WTC11 (cell line): ENCODE measurements at regions not wholly inside any gene's neighbourhood (a gene's known extent, or its start where the extent isn't known, plus 50 kb on each side); places are given as distances from the start of the nearest gene placed in this dataset.

ENCODE experiments used
- ATAC-seq: fragments of 200-7000 bp; cut with Tn5 transposase; 2 replicates; pipeline ENCODE4 v1.10.0; 2021; ENCODE audit warnings: mild to moderate bottlenecking, moderate library complexity
- CTCF ChIA-PET: fragments of 300-600 bp; sonication (Branson Sonifier 250); formaldehyde crosslinking; loops from one replicate; lab custom pipeline; 2021; ENCODE audit warnings: antibody characterized with exemption; lab: Charles Lee
- POLR2A ChIA-PET: fragments of 350-600 bp; sonication (Branson Sonifier 250); formaldehyde crosslinking; loops from one replicate; lab custom pipeline; 2021; ENCODE audit warnings: antibody characterized with exemption; lab: Charles Lee
- DNase-seq: peaks from one replicate; pipeline ENCODE4 v3.0.0; 2021; ENCODE audit warnings: low spot score
- H3K27ac Mint-ChIP-seq: 2 replicates; pipeline ENCODE4 v1.8.0; 2021; ENCODE audit warnings: mixed read lengths
- H3K27me3 Mint-ChIP-seq: 2 replicates; pipeline ENCODE4 v1.8.0; 2021; ENCODE audit warnings: low read depth, mild to moderate bottlenecking, moderate library complexity, mixed read lengths
- H3K36me3 Mint-ChIP-seq: 2 replicates; pipeline ENCODE4 v1.8.0; 2021; ENCODE audit warnings: mixed read lengths
- H3K4me1 Mint-ChIP-seq: 2 replicates; pipeline ENCODE4 v1.8.0; 2022; ENCODE audit warnings: mixed read lengths
- H3K4me3 Mint-ChIP-seq: 2 replicates; pipeline ENCODE4 v1.8.0; 2021; ENCODE audit warnings: mild to moderate bottlenecking, moderate library complexity, mixed read lengths
- H3K9me3 Mint-ChIP-seq: 2 replicates; pipeline ENCODE4 v1.8.0; 2021; ENCODE audit warnings: mixed read lengths
- ESRRA ChIP-seq: sonication (generic); formaldehyde crosslinking; IDR thresholded peaks from 2 replicates; pipeline ENCODE4 v1.8.1; 2022; ENCODE audit warnings: mild to moderate bottlenecking, missing genetic modification reagents, borderline replicate concordance
- FOXP1 ChIP-seq: sonication (generic); formaldehyde crosslinking; IDR thresholded peaks from 2 replicates; pipeline ENCODE4 v1.8.0; 2022; ENCODE audit warnings: missing genetic modification reagents, mild to moderate bottlenecking, moderate library complexity, borderline replicate concordance
- GRHL2 ChIP-seq: fragments of 250-450 bp; sonication (Bioruptor Pico); IDR thresholded peaks from 2 replicates; pipeline ENCODE4 v1.8.0; 2022; ENCODE audit warnings: mild to moderate bottlenecking, moderate library complexity; ENCODE audit not compliant: insufficient replicate concordance, severe bottlenecking
- KAT7 ChIP-seq: sonication (generic); formaldehyde crosslinking; IDR thresholded peaks from 2 replicates; pipeline ENCODE4 v1.8.1; 2023; ENCODE audit warnings: missing genetic modification reagents, mild to moderate bottlenecking, borderline replicate concordance
- MXD4 ChIP-seq: fragments of 250-450 bp; sonication (Bioruptor Pico); IDR thresholded peaks from 2 replicates; pipeline ENCODE4 v1.8.0; 2021; ENCODE audit warnings: mild to moderate bottlenecking, moderate library complexity, borderline replicate concordance
- NFE2L1 ChIP-seq: sonication (generic); formaldehyde crosslinking; IDR thresholded peaks from 2 replicates; pipeline ENCODE4 v1.8.1; 2023; ENCODE audit warnings: missing genetic modification reagents
- RORB ChIP-seq: fragments of 250-450 bp; sonication (Bioruptor Pico); IDR thresholded peaks from 2 replicates; pipeline ENCODE4 v1.9.0; 2021; ENCODE audit warnings: mild to moderate bottlenecking
- SOX15 ChIP-seq: fragments of 250-450 bp; sonication (Bioruptor Pico); IDR thresholded peaks from 2 replicates; pipeline ENCODE4 v1.9.0; 2021; ENCODE audit warnings: mild to moderate bottlenecking
- TEAD1 ChIP-seq: sonication (generic); formaldehyde crosslinking; IDR thresholded peaks from 2 replicates; pipeline ENCODE4 v1.8.0; 2022; ENCODE audit warnings: mild to moderate bottlenecking, missing genetic modification reagents
- ZNF232 ChIP-seq: sonication (generic); formaldehyde crosslinking; IDR thresholded peaks from 2 replicates; pipeline ENCODE4 v1.8.0; 2022; ENCODE audit warnings: mild to moderate bottlenecking, missing genetic modification reagents
- TF ChIP-seq, protein P1 (sequence below): sonication (generic); formaldehyde crosslinking; IDR thresholded peaks from 2 replicates; pipeline ENCODE4 v1.8.0; 2022; ENCODE audit warnings: mild to moderate bottlenecking, missing genetic modification reagents
- TF ChIP-seq, protein P2 (sequence below): fragments of 250-450 bp; sonication (Bioruptor Pico); conservative IDR thresholded peaks from 2 replicates; pipeline ENCODE4 v1.9.0; 2021; ENCODE audit warnings: mild to moderate bottlenecking
- TF ChIP-seq, protein P3 (sequence below): sonication (generic); formaldehyde crosslinking; IDR thresholded peaks from 2 replicates; pipeline ENCODE4 v1.8.1; 2022; ENCODE audit warnings: low read depth, mild to moderate bottlenecking, moderate library complexity, missing genetic modification reagents, borderline replicate concordance
- TF ChIP-seq, protein P4 (sequence below): sonication (generic); formaldehyde crosslinking; IDR thresholded peaks from 2 replicates; pipeline ENCODE4 v1.8.1; 2023; ENCODE audit warnings: mild to moderate bottlenecking, missing genetic modification reagents, borderline replicate concordance
- TF ChIP-seq, protein P5 (sequence below): sonication (generic); formaldehyde crosslinking; IDR thresholded peaks from 2 replicates; pipeline ENCODE4 v1.8.1; 2022; ENCODE audit warnings: missing genetic modification reagents, borderline replicate concordance
- TF ChIP-seq, protein P6 (sequence below): fragments of 250-450 bp; sonication (Bioruptor Pico); IDR thresholded peaks from 2 replicates; pipeline ENCODE4 v1.9.0; 2021; ENCODE audit warnings: mild to moderate bottlenecking

DNA sequence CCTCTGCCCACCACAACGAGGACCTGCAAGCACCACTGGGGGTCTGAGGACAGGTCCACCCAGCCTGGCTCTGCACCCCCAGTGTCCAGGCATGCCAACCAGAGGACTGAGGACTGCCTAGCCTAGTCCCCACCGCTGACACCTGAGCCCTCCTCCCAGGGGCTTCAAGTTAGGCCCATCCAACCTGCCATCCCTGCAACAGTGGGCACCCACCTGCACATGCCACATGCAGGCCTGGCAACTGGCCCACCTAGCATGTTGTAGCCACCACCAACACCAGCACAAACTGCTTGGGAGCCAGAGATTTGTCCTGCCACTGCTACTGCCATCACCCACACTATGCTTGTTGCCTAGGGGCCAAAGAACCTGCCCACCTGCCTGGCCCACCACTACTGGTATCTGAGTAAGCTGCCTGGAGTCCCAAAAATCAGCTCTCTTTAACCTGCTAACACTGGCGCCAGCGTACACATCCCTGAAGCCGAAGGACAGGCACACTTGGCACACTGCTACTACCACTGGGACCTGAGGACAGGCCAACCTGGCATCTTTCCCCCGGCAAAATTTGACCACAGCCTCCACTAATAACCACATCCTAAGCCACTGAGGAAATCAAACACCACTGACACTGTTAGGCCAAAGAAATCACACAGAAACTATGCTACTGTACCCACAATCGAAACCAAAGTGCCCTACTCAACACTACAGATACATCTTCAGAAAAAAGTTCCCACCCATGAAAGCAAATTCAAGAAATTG is 61.5 kb downstream of the PSMG1 start:
- ATAC-seq (no peak), DNase-seq (no peak)
- TF ChIP-seq SOX15 (CRISPR knock-in tag) (no peak), GRHL2 (CRISPR knock-in tag) (no peak), MXD4 (CRISPR knock-in tag) (no peak), KAT7 (no peak), ESRRA (CRISPR knock-in tag) (no peak), TEAD1 (no peak), NFE2L1 (CRISPR knock-in tag) (no peak), FOXP1 (CRISPR knock-in tag) (no peak), RORB (CRISPR knock-in tag) (no peak), ZNF232 (no peak)
- TF ChIP-seq, protein P1, sequence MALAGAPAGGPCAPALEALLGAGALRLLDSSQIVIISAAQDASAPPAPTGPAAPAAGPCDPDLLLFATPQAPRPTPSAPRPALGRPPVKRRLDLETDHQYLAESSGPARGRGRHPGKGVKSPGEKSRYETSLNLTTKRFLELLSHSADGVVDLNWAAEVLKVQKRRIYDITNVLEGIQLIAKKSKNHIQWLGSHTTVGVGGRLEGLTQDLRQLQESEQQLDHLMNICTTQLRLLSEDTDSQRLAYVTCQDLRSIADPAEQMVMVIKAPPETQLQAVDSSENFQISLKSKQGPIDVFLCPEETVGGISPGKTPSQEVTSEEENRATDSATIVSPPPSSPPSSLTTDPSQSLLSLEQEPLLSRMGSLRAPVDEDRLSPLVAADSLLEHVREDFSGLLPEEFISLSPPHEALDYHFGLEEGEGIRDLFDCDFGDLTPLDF: no peak
- TF ChIP-seq, protein P2, sequence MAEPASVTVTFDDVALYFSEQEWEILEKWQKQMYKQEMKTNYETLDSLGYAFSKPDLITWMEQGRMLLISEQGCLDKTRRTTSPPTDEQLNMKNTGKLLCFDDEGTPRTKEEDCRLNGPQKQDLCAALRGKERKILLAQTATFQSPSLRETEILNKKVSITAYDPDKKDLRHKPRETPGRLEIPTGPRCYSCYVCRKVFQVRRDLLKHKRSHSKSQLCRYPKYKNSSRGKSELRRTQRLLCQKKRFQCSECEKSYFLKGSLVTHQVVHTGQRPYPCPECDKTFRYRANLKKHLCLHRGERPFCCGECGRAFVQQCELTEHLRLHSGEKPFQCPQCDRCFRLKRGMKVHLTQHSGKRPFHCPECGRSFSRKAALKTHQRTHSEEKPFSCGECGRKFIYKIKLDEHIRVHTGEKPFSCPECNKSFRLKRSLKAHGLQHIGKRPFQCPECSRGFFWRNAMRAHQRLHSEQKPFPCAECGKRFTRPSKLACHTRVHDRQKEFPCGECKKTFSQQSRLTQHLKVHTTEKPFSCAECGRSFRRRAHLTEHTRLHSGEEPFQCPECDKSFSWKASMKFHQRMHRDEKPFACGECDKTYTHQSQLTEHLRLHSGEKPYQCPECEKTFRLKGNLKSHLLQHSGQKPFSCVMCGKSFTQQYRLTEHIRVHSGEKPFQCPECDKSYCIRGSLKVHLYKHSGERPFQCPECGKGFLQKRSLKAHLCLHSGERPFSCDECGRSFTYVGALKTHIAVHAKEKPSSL (CRISPR knock-in tag): no peak
- TF ChIP-seq, protein P3, sequence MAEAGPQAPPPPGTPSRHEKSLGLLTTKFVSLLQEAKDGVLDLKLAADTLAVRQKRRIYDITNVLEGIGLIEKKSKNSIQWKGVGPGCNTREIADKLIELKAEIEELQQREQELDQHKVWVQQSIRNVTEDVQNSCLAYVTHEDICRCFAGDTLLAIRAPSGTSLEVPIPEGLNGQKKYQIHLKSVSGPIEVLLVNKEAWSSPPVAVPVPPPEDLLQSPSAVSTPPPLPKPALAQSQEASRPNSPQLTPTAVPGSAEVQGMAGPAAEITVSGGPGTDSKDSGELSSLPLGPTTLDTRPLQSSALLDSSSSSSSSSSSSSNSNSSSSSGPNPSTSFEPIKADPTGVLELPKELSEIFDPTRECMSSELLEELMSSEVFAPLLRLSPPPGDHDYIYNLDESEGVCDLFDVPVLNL (CRISPR knock-in tag): no peak
- TF ChIP-seq, protein P4, sequence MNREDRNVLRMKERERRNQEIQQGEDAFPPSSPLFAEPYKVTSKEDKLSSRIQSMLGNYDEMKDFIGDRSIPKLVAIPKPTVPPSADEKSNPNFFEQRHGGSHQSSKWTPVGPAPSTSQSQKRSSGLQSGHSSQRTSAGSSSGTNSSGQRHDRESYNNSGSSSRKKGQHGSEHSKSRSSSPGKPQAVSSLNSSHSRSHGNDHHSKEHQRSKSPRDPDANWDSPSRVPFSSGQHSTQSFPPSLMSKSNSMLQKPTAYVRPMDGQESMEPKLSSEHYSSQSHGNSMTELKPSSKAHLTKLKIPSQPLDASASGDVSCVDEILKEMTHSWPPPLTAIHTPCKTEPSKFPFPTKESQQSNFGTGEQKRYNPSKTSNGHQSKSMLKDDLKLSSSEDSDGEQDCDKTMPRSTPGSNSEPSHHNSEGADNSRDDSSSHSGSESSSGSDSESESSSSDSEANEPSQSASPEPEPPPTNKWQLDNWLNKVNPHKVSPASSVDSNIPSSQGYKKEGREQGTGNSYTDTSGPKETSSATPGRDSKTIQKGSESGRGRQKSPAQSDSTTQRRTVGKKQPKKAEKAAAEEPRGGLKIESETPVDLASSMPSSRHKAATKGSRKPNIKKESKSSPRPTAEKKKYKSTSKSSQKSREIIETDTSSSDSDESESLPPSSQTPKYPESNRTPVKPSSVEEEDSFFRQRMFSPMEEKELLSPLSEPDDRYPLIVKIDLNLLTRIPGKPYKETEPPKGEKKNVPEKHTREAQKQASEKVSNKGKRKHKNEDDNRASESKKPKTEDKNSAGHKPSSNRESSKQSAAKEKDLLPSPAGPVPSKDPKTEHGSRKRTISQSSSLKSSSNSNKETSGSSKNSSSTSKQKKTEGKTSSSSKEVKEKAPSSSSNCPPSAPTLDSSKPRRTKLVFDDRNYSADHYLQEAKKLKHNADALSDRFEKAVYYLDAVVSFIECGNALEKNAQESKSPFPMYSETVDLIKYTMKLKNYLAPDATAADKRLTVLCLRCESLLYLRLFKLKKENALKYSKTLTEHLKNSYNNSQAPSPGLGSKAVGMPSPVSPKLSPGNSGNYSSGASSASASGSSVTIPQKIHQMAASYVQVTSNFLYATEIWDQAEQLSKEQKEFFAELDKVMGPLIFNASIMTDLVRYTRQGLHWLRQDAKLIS (CRISPR knock-in tag): no peak
- TF ChIP-seq, protein P5, sequence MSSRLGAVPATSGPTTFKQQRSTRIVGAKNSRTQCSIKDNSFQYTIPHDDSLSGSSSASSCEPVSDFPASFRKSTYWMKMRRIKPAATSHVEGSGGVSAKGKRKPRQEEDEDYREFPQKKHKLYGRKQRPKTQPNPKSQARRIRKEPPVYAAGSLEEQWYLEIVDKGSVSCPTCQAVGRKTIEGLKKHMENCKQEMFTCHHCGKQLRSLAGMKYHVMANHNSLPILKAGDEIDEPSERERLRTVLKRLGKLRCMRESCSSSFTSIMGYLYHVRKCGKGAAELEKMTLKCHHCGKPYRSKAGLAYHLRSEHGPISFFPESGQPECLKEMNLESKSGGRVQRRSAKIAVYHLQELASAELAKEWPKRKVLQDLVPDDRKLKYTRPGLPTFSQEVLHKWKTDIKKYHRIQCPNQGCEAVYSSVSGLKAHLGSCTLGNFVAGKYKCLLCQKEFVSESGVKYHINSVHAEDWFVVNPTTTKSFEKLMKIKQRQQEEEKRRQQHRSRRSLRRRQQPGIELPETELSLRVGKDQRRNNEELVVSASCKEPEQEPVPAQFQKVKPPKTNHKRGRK (CRISPR knock-in tag): no peak
- TF ChIP-seq, protein P6, sequence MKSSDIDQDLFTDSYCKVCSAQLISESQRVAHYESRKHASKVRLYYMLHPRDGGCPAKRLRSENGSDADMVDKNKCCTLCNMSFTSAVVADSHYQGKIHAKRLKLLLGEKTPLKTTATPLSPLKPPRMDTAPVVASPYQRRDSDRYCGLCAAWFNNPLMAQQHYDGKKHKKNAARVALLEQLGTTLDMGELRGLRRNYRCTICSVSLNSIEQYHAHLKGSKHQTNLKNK (CRISPR knock-in tag): no peak
- Mint-ChIP-seq H3K4me3 (no peak overlapping the region), H3K27ac (no peak overlapping the region), H3K9me3 (peaks cover 4% of the 10 kb centered on the region; the same call in 1 of the 2 replicates), H3K36me3 (no peaks in the 10 kb centered on the region), H3K27me3 (no peaks in the 10 kb centered on the region; the same call in 1 of the 2 replicates), H3K4me1 (peaks cover 15% of the 10 kb centered on the region)
- POLR2A ChIA-PET: no interaction called here
- CTCF ChIA-PET: no interaction called here
